Upper lobe of left lung (tissue), 4 donors: ENCODE measurements at regions not wholly inside any gene's neighbourhood (a gene's known extent, or its start where the extent isn't known, plus 50 kb on each side); places are given as distances from the start of the nearest gene placed in this dataset.

ENCODE experiments used
- EP300 ChIP-seq, 4 donors: sonication (generic); formaldehyde crosslinking; IDR thresholded peaks; one replicate each; pipeline ENCODE4 v1.5.1; 2017; ENCODE audit warnings: antibody characterized with exemption in 4 of 4, control low read depth in 2 of 4
- POLR2A ChIP-seq, 4 donors: fragments of 450-650 bp; IDR thresholded peaks; one replicate each; pipeline ENCODE4 v1.5.1; 2016 to 2017; ENCODE audit warnings: antibody characterized with exemption in 4 of 4, mild to moderate bottlenecking in 2 of 4
- POLR2AphosphoS5 ChIP-seq, 2 donors: sonication (generic); formaldehyde crosslinking; IDR thresholded peaks; one replicate each; pipeline ENCODE4 v1.5.1; 2017; ENCODE audit warnings: antibody characterized with exemption in 2 of 2
- TF ChIP-seq, protein P1 (sequence below), 6 experiments: fragments of 450-650 bp in 4 of 6; fragments of 200-600 bp in 2 of 6; sonication (generic) in 2 of 6; IDR thresholded peaks; one replicate each; pipeline ENCODE4 v1.5.1; 2016 to 2019; ENCODE audit warnings: antibody characterized with exemption in 6 of 6

DNA sequence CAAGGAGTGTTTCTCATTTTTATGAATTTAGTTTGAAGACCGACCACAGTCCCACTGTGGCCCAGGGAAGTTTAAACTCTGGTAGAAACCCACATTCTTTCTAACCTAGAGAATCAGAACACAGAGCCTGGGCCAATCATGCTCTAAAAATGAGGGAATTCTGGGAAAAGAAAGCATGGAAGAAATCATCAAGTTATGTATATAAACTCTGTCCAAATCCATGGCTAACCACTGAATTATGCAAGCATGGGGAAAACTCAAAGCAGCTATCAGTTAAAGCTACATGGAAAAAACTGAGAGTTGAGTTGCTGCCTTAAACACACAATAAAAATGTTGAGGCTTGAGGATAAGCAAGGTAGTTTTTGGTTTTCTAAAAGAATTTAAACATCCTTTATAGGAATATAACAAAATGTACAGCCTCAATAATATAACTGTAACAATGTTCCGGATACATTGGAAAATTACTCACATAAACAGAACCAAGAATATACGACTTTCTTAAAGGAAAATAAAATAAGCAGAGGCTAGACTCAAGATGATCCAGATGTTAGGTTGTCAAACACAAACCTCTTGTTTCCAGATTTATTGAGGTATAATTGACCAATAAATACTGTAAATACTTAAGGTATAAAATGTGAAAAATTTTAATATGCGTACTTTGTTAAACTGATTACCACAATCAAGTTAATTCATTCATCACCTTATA, 311.2 kb upstream of the GNAI1 start:
- TF ChIP-seq EP300 (IDR thresholded peaks at IDR 0.05) (no peak), POLR2A (IDR thresholded peaks at IDR 0.05) (no peak), POLR2AphosphoS5 (IDR thresholded peaks at IDR 0.05) (no peak)
- TF ChIP-seq, protein P1, sequence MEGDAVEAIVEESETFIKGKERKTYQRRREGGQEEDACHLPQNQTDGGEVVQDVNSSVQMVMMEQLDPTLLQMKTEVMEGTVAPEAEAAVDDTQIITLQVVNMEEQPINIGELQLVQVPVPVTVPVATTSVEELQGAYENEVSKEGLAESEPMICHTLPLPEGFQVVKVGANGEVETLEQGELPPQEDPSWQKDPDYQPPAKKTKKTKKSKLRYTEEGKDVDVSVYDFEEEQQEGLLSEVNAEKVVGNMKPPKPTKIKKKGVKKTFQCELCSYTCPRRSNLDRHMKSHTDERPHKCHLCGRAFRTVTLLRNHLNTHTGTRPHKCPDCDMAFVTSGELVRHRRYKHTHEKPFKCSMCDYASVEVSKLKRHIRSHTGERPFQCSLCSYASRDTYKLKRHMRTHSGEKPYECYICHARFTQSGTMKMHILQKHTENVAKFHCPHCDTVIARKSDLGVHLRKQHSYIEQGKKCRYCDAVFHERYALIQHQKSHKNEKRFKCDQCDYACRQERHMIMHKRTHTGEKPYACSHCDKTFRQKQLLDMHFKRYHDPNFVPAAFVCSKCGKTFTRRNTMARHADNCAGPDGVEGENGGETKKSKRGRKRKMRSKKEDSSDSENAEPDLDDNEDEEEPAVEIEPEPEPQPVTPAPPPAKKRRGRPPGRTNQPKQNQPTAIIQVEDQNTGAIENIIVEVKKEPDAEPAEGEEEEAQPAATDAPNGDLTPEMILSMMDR (IDR thresholded peaks at IDR 0.05), result no peak
